ENCODE measurements at regions not wholly inside any gene's neighbourhood (a gene's known extent, or its start where the extent isn't known, plus 50 kb on each side); places are given as distances from the start of the nearest gene placed in this dataset.
A peak's percentile ranks its signal among the peaks of the same experiment; 100 is the strongest.

- no peak for DNase-seq
Measured at GRCh38 chr13:65889368-65889767, 1340.8 kb downstream of the PCDH9 start.

GRCh38 chr13:65882810-65883209, 1347.3 kb downstream of the PCDH9 start:
- no peak for DNase-seq

- DNase-seq = no peak
Measured at GRCh38 chr13:65881561-65882155, 1348.5 kb downstream of the PCDH9 start.

GRCh38 chr13:65875031-65875430, 1355.1 kb downstream of the PCDH9 start:
- no peak for DNase-seq

GRCh38 chr13:65872448-65872847, 1357.7 kb downstream of the PCDH9 start:
- no peak for DNase-seq

GRCh38 chr13:65868884-65869283, 1361.3 kb downstream of the PCDH9 start:
- no peak for DNase-seq

- no peak for DNase-seq
Measured at GRCh38 chr13:65868099-65868498, 1362.0 kb downstream of the PCDH9 start.

- DNase-seq = peak in 1 of 56 donors; percentile 1
Measured at GRCh38 chr13:65866138-65866537, 1364.0 kb downstream of the PCDH9 start.

GRCh38 chr13:65865206-65865605, 1364.9 kb downstream of the PCDH9 start:
- DNase-seq = no peak

GRCh38 chr13:65864039-65864438, 1366.1 kb downstream of the PCDH9 start:
- no peak for DNase-seq

- DNase-seq = no peak
Measured at GRCh38 chr13:65860306-65860705, 1369.8 kb downstream of the PCDH9 start.

GRCh38 chr13:65857942-65858565, 1372.1 kb downstream of the PCDH9 start:
- DNase-seq = no peak

GRCh38 chr13:65856431-65856830, 1373.7 kb downstream of the PCDH9 start:
- no peak for DNase-seq

- no peak for DNase-seq
Measured at GRCh38 chr13:65855242-65855805, 1374.8 kb downstream of the PCDH9 start.

GRCh38 chr13:65854431-65854830, 1375.7 kb downstream of the PCDH9 start:
- DNase-seq = no peak

GRCh38 chr13:65844266-65844841, 1385.8 kb downstream of the PCDH9 start:
- DNase-seq = no peak

- DNase-seq = no peak
Measured at GRCh38 chr13:65843314-65843731, 1386.8 kb downstream of the PCDH9 start.

GRCh38 chr13:65841156-65841555, 1389.0 kb downstream of the PCDH9 start:
- DNase-seq = no peak

GRCh38 chr13:65836066-65836465, 1394.1 kb downstream of the PCDH9 start:
- no peak for DNase-seq

GRCh38 chr13:65834897-65835296, 1395.2 kb downstream of the PCDH9 start:
- no peak for DNase-seq

- no peak for DNase-seq
Measured at GRCh38 chr13:65830411-65831205, 1399.5 kb downstream of the PCDH9 start.

Data from amygdala (tissue), 56 donors.